ENCODE measurements at regions not wholly inside any gene's neighbourhood (a gene's known extent, or its start where the extent isn't known, plus 50 kb on each side); places are given as distances from the start of the nearest gene placed in this dataset.

DNA sequence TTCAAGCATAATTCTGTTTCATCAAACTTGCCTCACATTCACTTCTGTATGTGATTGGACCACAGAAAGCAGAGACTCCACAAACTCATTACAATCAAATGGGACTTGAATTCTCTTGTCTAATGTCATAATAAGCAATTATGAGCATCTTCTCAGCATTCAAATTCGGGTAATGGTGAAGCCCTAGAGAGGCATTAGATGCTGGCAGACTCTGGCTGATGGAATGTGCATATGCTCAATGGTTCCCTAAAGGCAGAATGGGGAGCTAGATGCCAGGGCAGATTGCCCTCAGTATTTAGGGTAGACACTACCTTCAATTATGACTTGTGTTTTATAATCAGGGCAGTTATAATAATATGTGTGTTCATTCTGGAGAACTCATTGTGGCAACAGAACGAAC, 127.9 kb downstream of the HDGFL1 start:
- H3K4me1 ChIP-seq (ENCODE audit: control insufficient read depth, insufficient read depth, low read length), result no peaks in the 10 kb centered on the region
- TF ChIP-seq MXI1 (IDR thresholded peaks at IDR 0.05; ENCODE audit: borderline replicate concordance, low read depth, low read length), result no peak
- TF ChIP-seq NFE2L2 (IDR thresholded peaks at IDR 0.05; ENCODE audit: low read depth, low read length), result no peak
- no peak for TF ChIP-seq MAFK (IDR thresholded peaks at IDR 0.05; ENCODE audit: low read depth, low read length)
- TF ChIP-seq, protein P1, sequence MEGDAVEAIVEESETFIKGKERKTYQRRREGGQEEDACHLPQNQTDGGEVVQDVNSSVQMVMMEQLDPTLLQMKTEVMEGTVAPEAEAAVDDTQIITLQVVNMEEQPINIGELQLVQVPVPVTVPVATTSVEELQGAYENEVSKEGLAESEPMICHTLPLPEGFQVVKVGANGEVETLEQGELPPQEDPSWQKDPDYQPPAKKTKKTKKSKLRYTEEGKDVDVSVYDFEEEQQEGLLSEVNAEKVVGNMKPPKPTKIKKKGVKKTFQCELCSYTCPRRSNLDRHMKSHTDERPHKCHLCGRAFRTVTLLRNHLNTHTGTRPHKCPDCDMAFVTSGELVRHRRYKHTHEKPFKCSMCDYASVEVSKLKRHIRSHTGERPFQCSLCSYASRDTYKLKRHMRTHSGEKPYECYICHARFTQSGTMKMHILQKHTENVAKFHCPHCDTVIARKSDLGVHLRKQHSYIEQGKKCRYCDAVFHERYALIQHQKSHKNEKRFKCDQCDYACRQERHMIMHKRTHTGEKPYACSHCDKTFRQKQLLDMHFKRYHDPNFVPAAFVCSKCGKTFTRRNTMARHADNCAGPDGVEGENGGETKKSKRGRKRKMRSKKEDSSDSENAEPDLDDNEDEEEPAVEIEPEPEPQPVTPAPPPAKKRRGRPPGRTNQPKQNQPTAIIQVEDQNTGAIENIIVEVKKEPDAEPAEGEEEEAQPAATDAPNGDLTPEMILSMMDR (conservative IDR thresholded peaks at IDR 0.05; ENCODE audit: low read depth, low read length), result no peak
- TF ChIP-seq RAD21 (IDR thresholded peaks at IDR 0.05; ENCODE audit: low read length), result no peak
- TF ChIP-seq POLR2A (IDR thresholded peaks at IDR 0.05; ENCODE audit: low read depth, low read length), result no peak
- TF ChIP-seq CEBPB (IDR thresholded peaks at IDR 0.05; ENCODE audit: low read depth, low read length), result no peak
- H2AK5ac ChIP-seq (ENCODE audit: low read depth, low read length), result no peak overlapping the region
- no peaks in the 10 kb centered on the region for H3K27me3 ChIP-seq (ENCODE audit: control insufficient read depth, insufficient read depth, low read length)
- no peak overlapping the region for H4K91ac ChIP-seq (ENCODE audit: insufficient read depth, low read depth, low read length)
- H3K4me3 ChIP-seq (ENCODE audit: insufficient read depth, low read depth, low read length), result no peak overlapping the region
- no peaks in the 10 kb centered on the region for H3K36me3 ChIP-seq (ENCODE audit: control insufficient read depth, insufficient read depth, low read length)
- H3K27ac ChIP-seq (ENCODE audit: insufficient read depth, low read length), result no peak overlapping the region
- no peak overlapping the region for H2BK120ac ChIP-seq (ENCODE audit: low read depth, low read length)
- no peak overlapping the region for H3K18ac ChIP-seq (ENCODE audit: low read depth, low read length)
- CTCF ChIA-PET, result interaction anchor here (0.6 kb wide), 1 partner anchor 179 kb away, joined by 3 read pairs; no protein-coding TSS in a partner anchor
- H2BK20ac ChIP-seq (ENCODE audit: low read depth, low read length), result no peak overlapping the region
- in situ Hi-C loops (cut with MboI; ENCODE audit: low sequenced_read_pairs), result no loop called here
- no peak overlapping the region for H3K56ac ChIP-seq (ENCODE audit: extremely low read depth, insufficient read depth, low read length)
- no peaks in the 10 kb centered on the region for H3K9me1 ChIP-seq (ENCODE audit: insufficient read depth, low read length)
- H3K79me1 ChIP-seq (ENCODE audit: low read depth in 1 of 2, low read length in 2 of 2), result no peaks in the 10 kb centered on the region
- no peak overlapping the region for H4K8ac ChIP-seq (ENCODE audit: low read depth in 2 of 2, low read length in 2 of 2)
- POLR2A ChIA-PET (ENCODE audit: unreplicated experiment), result no interaction called here
- no peak overlapping the region for H2BK15ac ChIP-seq (ENCODE audit: low read depth, low read length)
- no peak overlapping the region for H3K23ac ChIP-seq (ENCODE audit: low read depth, low read length)
- H2AFZ ChIP-seq (replicated peaks; ENCODE audit: low read length, poor library complexity), result no peak overlapping the region
- no peak for DNase-seq
- H3K9ac ChIP-seq (ENCODE audit: low read depth, low read length), result no peak overlapping the region
- BruUV-seq (replicated peaks), result no TSS peak
- dilution Hi-C loops (cut with HindIII; ENCODE audit: low sequenced_read_pairs, unreplicated experiment), result no loop called here
- no peak for ATAC-seq (ENCODE audit: low read depth)
- H4K5ac ChIP-seq (ENCODE audit: low read depth, low read length), result no peak overlapping the region
- no peak overlapping the region for H3K4ac ChIP-seq (ENCODE audit: low read depth, low read length)
- no peak overlapping the region for H3K14ac ChIP-seq (replicated peaks; ENCODE audit: low read depth, low read length)
- no peak overlapping the region for H2AK9ac ChIP-seq (replicated peaks; ENCODE audit: low read depth, low read length, poor library complexity)
- intact Hi-C loops (cut with micrococcal nuclease), result no loop called here
- no peak overlapping the region for H3K4me2 ChIP-seq (ENCODE audit: low read depth, low read length)
- no peaks in the 10 kb centered on the region for H3K9me3 ChIP-seq (ENCODE audit: control insufficient read depth, insufficient read depth, low read length)
- no peaks in the 10 kb centered on the region for H4K20me1 ChIP-seq (ENCODE audit: insufficient read depth, low read length)
- H2BK5ac ChIP-seq (ENCODE audit: low read depth, low read length, poor library complexity, severe bottlenecking), result no peak overlapping the region
- no CpG with 5 or more reads among the region's 2 CpGs for WGBS, 2 experiments (ENCODE audit: extremely low coverage in 2 of 2, insufficient read length in 1 of 2)
